ENCODE measurements at regions not wholly inside any gene's neighbourhood (a gene's known extent, or its start where the extent isn't known, plus 50 kb on each side); places are given as distances from the start of the nearest gene placed in this dataset.
"Not testable (repeated sequence)": the region's sequence is repeated elsewhere in the genome, so short reads cannot be mapped to it uniquely, and the experiment has no call there.

DNA sequence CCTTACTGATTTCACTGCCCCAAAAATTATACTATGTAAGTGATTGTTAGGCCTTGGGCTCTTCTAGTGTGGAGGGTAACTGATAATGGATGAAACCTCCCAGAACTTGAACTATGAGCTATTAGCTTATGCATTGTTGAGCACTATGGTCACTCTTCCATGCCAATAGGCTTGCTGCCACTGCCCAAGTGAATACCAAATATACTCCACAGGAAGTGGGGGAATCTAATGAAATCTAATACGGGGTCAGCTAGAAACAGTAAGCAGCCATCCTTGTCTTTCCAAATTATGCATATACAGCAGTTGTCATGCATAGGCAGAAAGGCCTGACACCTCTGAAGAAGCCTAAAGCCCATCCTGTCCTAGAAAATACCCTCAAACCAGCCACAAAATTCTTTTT is 198.7 kb upstream of the PTBP2 start:
- Histone ChIP-seq H3K4me3 (ENCODE audit: low read depth, low read length, poor library complexity, severe bottlenecking) (no peak overlapping the region), H3K9me2 (ENCODE audit: insufficient read depth, low read length) (no peaks in the 10 kb centered on the region), H3K4me1 (ENCODE audit: insufficient read depth, low read length, poor library complexity, severe bottlenecking) (no peaks in the 10 kb centered on the region), H3K9me3 (ENCODE audit: low read length) (no peaks in the 10 kb centered on the region), H3K27ac (ENCODE audit: low read depth, low read length, poor library complexity, severe bottlenecking) (no peak overlapping the region), H3K79me2 (ENCODE audit: insufficient read depth, low read depth, low read length) (no peaks in the 10 kb centered on the region), H3K36me3 (ENCODE audit: insufficient read depth, low read length) (no peaks in the 10 kb centered on the region), H3K4me2 (ENCODE audit: low read length) (no peak overlapping the region), H2AFZ (ENCODE audit: low read length) (no peak overlapping the region), H4K20me1 (ENCODE audit: insufficient read depth, low read length) (no peaks in the 10 kb centered on the region)
- DNase-seq (ENCODE audit: low spot score), result no peak
- CTCF ChIA-PET (ENCODE audit: unreplicated experiment), result no interaction called here
- POLR2A ChIA-PET, result no interaction called here
- BruUV-seq (replicated peaks), result no TSS peak
- intact Hi-C loops (cut with micrococcal nuclease; ENCODE audit: unreplicated experiment), result no loop called here
- no peak for TF ChIP-seq CTCF (conservative IDR thresholded peaks at IDR 0.05; ENCODE audit: low read length)
- no peak for TF ChIP-seq EZH2phosphoT487 (IDR thresholded peaks at IDR 0.05; ENCODE audit: borderline replicate concordance, low read depth, low read length)

GRCh38 chr1:96524100-96524499 is 197.5 kb upstream of the PTBP2 start:
- H3K4me3 ChIP-seq (ENCODE audit: low read depth, low read length, poor library complexity, severe bottlenecking), result no peak overlapping the region
- CTCF ChIA-PET (ENCODE audit: unreplicated experiment), result no interaction called here
- no TSS peak for BruUV-seq (replicated peaks)
- H3K9me2 ChIP-seq (ENCODE audit: insufficient read depth, low read length), result no peaks in the 10 kb centered on the region
- no peak overlapping the region for H2AFZ ChIP-seq (ENCODE audit: low read length)
- TF ChIP-seq CTCF (conservative IDR thresholded peaks at IDR 0.05; ENCODE audit: low read length) (no peak), EZH2phosphoT487 (IDR thresholded peaks at IDR 0.05; ENCODE audit: borderline replicate concordance, low read depth, low read length) (no peak)
- POLR2A ChIA-PET, result no interaction called here
- no peaks in the 10 kb centered on the region for H3K36me3 ChIP-seq (ENCODE audit: insufficient read depth, low read length)
- H3K79me2 ChIP-seq (ENCODE audit: insufficient read depth, low read depth, low read length), result no peaks in the 10 kb centered on the region
- no peaks in the 10 kb centered on the region for H3K4me1 ChIP-seq (ENCODE audit: insufficient read depth, low read length, poor library complexity, severe bottlenecking)
- intact Hi-C loops (cut with micrococcal nuclease; ENCODE audit: unreplicated experiment), result no loop called here
- no peak overlapping the region for H3K4me2 ChIP-seq (ENCODE audit: low read length)
- H4K20me1 ChIP-seq (ENCODE audit: insufficient read depth, low read length), result no peaks in the 10 kb centered on the region
- DNase-seq (ENCODE audit: low spot score), result peak; percentile 5
- no peaks in the 10 kb centered on the region for H3K9me3 ChIP-seq (ENCODE audit: low read length)
- no peak overlapping the region for H3K27ac ChIP-seq (ENCODE audit: low read depth, low read length, poor library complexity, severe bottlenecking)

DNA sequence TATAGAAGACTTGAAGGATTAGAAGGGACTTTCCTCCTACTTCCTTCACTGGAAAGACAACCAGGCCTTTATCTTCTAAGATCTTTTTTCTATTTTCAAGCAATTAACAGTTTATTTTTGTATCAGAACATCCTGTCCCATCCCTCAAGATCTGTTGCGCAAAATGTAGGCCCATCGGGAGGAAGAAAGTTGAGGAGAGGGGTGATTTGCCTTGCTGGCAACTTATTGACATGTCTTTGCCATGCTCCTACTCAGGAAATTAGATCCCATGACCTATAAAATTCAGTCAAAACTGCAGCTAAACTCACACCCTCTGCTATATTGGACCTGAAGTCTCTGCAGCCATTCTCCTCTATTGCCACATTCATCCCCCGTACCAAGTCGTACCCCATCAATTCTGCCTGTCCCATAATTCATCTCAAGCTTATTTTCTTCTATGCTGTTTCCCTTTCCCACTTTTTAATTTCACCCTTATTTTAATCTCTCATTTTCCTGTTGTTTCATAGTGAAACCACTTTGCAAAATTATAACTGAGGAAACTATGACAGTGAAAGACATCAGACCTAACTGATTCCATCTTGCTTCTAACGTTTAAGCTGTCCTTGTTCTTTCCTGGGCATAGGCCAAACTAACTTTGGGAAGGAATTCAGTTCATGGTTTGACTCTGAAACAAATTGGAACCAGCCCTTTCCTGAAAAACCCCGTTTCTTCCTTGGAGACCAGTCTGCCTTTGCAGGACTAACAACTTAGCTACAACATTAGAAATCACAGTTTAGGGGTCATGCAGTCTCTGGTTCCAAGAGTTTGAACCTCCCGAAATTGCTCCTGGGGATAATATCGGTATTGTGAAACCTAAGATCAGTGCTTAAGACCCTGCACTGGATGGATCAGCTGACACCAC is 195.7 kb upstream of the PTBP2 start:
- ChIA-PET CTCF (ENCODE audit: unreplicated experiment) (no interaction called here), POLR2A (no interaction called here)
- H3K9me2 ChIP-seq (ENCODE audit: insufficient read depth, low read length), result no peaks in the 10 kb centered on the region
- BruUV-seq (replicated peaks), result no TSS peak
- no peaks in the 10 kb centered on the region for H3K4me1 ChIP-seq (ENCODE audit: insufficient read depth, low read length, poor library complexity, severe bottlenecking)
- intact Hi-C loops (cut with micrococcal nuclease; ENCODE audit: unreplicated experiment), result no loop called here
- no peaks in the 10 kb centered on the region for H3K36me3 ChIP-seq (ENCODE audit: insufficient read depth, low read length)
- H3K4me3 ChIP-seq (ENCODE audit: low read depth, low read length, poor library complexity, severe bottlenecking), result no peak overlapping the region
- no peak for TF ChIP-seq EZH2phosphoT487 (IDR thresholded peaks at IDR 0.05; ENCODE audit: borderline replicate concordance, low read depth, low read length)
- no peak for TF ChIP-seq CTCF (conservative IDR thresholded peaks at IDR 0.05; ENCODE audit: low read length)
- H3K79me2 ChIP-seq (ENCODE audit: insufficient read depth, low read depth, low read length), result no peaks in the 10 kb centered on the region
- H3K9me3 ChIP-seq (ENCODE audit: low read length), result no peaks in the 10 kb centered on the region
- no peak overlapping the region for H2AFZ ChIP-seq (ENCODE audit: low read length)
- no peak overlapping the region for H3K27ac ChIP-seq (ENCODE audit: low read depth, low read length, poor library complexity, severe bottlenecking)
- no peaks in the 10 kb centered on the region for H4K20me1 ChIP-seq (ENCODE audit: insufficient read depth, low read length)
- H3K4me2 ChIP-seq (ENCODE audit: low read length), result no peak overlapping the region
- DNase-seq (ENCODE audit: low spot score), result no peak

DNA sequence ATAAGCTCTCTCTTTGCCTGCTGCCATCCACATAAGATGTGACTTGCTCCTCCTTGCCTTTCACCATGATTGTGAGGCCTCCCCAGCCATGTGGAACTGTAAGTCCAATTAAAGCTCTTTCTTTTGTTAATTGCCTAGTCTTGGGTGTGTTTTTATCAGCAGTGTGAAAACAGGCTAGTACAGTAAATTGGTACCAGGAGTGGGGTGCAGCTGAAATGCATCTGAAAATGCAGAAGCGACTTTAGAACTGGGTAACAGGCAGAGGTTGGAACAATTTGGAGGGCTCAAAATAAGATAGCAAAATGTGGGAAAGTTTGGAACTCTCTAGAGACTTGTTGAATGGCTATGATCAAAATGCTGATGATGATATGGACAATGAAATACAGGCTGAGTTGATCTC is 192.9 kb upstream of the PTBP2 start:
- DNase-seq (ENCODE audit: low spot score); H3K9me2 ChIP-seq (ENCODE audit: insufficient read depth, low read length); H4K20me1 ChIP-seq (ENCODE audit: insufficient read depth, low read length); H3K4me1 ChIP-seq (ENCODE audit: insufficient read depth, low read length, poor library complexity, severe bottlenecking); CTCF ChIA-PET (ENCODE audit: unreplicated experiment); POLR2A ChIA-PET; H3K36me3 ChIP-seq (ENCODE audit: insufficient read depth, low read length); H3K27ac ChIP-seq (ENCODE audit: low read depth, low read length, poor library complexity, severe bottlenecking); H3K4me3 ChIP-seq (ENCODE audit: low read depth, low read length, poor library complexity, severe bottlenecking); H3K4me2 ChIP-seq (ENCODE audit: low read length); H2AFZ ChIP-seq (ENCODE audit: low read length); H3K9me3 ChIP-seq (ENCODE audit: low read length); BruUV-seq (replicated peaks); intact Hi-C loops (cut with micrococcal nuclease; ENCODE audit: unreplicated experiment); H3K79me2 ChIP-seq (ENCODE audit: insufficient read depth, low read depth, low read length): not testable (repeated sequence)

Measured in OCI-LY7 (cell line).